Islet of Langerhans (tissue), 1 donor: ENCODE measurements at regions not wholly inside any gene's neighbourhood (a gene's known extent, or its start where the extent isn't known, plus 50 kb on each side); places are given as distances from the start of the nearest gene placed in this dataset.

Source experiments
- FAIRE-seq: peaks from one replicate; lab custom pipeline; 2011; peaks lifted over from hg19 to GRCh38; lab: Jason Lieb, UNC

DNA sequence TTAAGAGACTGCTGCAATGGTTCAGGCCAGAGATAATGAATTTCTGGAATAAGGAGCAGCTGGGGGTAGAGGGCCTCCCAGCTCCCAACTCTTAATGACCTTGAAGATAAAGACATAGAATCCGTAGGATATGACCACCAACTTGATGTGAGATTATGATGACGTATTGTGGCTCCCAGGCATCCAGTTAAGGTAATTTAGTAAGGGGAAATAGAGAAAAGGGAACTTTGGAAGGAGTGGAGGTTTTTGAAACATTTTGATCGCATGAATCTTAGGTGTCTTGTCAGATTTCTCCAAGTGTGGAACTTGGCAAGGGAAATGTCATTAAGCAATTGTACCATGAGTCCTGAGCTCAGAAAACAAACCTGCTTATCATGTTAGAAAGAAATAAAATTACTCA is 277.3 kb upstream of the TANK start:
- FAIRE-seq = no peak

DNA sequence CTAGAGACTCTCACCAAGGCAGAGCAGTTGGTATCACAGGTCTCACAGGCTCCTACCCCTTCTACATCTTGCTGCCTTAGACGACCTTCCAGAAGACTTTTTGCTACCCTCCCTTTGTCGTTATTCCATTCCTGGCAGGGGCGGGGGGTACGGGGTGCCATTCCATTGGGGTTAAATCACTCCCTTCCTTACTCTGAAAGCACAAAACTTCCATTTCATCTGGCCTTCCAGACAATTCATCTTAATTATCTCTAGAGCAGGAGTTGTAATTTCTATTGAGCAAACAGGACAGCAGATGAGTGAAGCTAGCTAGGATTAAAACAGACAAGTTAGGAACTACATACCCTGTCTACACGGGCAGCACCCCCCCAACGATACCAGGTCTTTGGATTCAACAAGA is 276.2 kb upstream of the TANK start:
- no peak for FAIRE-seq

DNA sequence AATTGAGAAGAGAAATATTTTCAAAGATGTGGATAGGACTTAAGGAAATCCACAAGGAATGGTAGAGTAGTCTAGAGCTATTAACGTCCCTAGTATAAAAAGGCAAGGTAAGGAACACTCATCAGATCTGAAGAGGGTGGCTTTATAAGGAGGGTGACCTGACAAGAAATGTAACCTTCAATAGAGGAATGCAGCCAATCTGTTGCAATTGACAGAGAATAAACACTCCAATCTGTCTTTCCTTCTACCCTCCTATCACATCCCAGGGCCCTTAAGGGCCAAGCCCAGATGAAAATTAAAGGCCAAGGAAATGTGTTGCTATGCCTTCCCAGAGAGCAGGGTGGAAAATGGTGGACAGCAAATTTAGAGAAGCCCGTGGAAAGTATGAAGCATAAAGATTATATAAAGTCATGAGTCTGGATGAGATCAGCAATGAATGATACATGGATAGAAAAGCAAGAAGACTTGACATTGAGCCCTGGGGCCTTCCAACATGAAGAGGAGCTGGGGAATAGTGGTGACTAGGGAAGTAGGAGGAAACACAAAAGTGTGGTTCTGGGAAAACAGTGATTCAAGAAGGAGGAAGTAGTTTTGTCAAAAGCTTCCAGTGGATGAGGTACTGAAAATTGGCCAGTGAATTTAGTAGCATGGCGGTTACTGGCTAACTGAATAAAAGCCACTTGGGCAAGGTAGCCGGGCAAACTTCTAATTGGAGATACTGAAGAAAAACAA is 270.6 kb upstream of the TANK start:
- no peak for FAIRE-seq

DNA sequence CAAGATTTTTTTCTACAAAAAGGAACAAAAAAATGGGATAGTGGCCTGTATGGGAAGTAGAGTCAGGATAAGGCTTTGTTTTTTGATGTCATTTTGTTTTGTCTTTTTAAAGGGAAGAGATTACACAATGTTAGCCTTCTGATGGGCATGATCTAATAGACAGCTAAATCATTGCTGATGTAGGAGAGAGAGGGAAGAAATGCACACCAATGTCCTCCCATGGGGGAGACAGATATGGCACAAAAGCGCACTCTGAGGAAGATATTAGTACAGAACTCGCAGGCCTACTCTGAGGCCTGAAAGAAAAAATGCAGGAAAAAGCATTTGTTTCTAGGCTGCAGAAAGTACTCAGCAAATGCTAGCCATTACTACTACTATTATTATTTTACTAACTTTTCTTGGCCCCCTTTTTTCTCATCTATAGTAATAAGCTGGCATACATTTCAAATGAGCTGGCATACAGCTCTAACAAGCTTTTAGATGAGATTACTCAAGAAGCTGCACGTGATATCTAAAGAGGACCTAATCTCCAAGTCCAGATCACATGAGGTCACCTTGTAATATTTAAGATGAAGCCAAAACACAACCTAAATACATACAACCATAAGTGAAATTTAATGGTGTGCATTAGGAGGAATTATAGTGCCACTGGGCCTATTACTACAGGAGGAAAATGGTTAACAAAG is 269.4 kb upstream of the TANK start:
- FAIRE-seq = no peak

DNA sequence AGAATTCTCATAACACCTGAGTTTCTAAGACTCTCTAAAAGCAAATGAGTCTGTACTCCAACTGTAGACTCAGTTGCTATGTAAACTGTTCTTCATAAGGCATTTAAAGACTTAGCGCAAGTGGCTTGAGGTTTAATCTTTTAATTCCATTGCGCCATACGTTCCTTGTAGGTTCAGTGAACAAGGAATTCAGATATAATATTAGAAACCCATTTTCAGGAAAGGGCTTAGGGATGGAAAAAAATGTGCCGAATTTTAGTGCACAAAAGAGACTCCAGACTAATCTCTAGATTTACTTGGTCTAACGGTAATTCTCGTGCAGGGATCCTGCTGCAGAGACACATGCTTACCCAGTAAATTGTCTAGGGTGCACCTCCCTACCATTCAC is 268.9 kb upstream of the TANK start:
- no peak for FAIRE-seq

DNA sequence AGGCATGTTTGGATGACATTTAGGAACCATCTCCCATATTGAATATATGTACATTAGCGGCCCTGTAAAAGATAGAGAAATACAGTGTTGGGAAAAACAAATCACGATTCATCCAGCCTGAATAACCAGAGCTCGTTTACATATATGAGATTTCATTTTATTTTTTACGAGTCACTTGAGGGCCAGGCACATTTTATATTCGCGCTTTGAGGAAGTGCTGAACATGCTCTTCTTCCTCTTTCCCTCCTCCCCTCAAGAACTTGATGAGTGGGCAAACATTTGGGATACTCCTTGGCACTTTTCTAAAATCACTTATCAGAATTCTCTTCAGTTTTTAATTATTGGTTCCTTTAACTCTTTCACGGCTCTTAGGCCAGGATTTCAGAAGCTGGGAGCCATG is 268.0 kb upstream of the TANK start:
- FAIRE-seq = no peak

DNA sequence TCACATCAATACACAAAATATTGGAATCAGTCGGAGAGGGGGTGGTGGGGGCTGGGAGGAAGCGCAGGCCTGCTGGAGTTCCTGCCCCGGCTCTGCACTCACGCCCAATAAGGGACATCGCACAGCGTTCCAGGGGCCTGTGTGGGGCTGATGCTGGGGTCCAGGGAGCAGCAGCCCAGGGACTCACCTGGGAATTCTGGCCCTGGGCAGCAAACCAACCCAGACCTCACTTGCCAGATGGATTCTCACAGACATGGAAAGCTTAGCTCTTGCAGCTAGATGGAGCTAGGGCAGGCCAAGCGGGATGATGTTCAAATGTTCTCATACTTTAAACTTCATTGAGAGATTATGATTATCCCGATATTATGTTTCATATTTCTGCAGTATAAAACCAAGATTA is 266.6 kb upstream of the TANK start:
- FAIRE-seq = no peak

DNA sequence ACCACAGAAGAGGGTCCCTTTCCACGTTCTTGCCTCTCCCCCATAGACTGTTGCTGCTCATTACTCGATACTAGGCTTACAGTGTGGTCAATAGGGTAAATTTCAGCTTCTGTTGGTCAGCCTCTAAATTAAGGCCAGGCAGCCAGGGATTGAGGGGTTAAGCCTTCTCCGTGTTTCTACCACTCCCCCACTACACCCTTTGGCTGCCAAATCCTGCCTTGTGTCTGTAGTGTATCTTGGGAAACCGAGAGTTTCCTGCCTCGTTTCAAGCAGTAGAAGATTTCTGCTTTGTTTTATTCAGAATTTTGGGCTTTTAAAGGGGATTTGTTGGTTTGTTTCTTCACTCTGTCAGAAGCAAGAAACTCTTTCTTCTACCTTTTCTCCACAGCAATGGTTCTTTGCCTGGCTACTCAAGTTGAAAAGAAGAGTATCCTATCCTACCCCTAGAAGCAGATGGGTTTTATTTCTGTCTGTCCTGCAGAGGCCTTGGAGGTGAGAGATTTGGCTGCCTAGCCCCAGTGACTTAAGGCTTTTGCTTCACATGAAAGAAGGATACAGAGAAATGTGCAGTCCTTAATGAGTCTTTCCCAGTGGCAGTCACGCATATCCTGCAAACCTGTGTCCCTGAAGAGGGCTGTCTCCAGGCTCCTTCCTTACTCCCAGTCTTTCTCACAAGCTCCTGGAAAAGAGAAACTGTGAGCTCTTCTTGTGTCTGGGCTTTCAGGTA is 261.5 kb upstream of the TANK start:
- FAIRE-seq = no peak

DNA sequence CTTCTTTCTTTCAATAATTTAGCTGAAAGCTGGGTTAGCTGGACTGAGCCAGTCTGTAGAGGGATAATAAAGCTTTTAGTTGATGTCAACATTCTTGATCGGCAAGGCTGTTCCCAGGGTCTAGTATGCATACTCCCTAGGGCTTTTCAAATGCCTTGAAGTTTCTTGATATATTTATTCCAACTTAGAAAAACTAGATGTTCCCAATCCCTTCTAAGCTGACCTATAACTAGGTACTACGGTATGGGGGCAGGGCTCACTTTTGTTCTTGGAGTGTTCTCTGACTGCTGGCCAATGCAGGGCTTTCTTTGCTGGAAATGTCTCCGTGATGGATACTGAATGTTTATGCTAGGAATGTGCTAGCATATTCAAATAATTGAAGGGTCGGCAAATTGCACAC is 258.6 kb upstream of the TANK start:
- FAIRE-seq = no peak

DNA sequence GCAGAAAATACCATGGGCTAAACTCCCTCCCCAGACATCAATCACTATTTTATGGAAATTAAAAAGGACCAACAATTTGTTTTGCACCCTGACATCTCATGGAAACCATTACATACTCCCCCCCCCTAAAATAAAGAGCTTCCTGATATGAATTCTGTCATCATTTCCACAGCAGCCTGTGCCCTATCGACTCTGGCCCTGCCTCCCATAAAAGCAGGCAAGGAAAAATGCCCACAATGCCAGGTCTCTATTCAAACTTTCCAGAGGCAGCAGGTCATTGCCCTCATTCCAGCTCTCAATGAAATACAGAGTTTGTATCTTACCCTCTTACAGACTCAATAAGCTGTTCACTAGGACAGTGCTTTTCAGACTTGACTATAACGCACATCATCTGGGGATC is 254.4 kb upstream of the TANK start:
- no peak for FAIRE-seq

DNA sequence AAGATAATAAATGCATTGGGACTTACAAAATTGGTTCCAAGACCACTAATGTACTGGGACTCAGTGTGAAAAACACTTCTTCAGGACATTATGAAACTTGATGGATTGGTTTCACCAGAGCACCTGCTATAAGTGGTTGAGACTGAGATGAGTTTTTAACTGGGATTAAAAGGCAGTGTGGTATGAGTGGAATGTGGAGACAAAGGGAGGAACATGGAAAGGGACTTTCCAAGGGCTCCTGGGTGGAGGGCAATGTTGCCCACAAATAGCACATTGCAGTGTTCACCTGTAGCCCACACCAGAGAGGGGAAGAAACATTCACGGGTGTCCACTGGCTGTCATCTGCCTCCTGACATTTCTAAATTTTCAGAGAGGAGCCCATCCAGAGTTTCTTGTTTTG is 253.3 kb upstream of the TANK start:
- no peak for FAIRE-seq

DNA sequence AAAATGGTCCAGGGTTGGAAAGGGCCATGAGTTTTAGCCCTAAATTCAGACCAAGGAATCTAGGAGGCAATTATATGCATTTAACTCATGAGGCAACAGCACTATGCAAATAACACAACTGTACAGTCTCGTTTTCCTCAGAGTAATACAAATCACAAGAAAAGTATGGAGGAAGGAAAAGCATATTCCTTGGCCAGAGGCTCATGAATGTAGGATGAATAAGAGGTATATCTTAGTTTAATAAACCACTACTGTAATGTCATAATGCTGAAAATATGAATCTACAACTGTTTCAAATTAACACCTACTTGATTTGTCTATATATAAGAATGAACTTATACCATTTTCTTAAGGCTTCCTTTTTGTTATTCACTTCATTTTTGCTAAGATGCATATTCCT is 252.5 kb upstream of the TANK start:
- FAIRE-seq = no peak

DNA sequence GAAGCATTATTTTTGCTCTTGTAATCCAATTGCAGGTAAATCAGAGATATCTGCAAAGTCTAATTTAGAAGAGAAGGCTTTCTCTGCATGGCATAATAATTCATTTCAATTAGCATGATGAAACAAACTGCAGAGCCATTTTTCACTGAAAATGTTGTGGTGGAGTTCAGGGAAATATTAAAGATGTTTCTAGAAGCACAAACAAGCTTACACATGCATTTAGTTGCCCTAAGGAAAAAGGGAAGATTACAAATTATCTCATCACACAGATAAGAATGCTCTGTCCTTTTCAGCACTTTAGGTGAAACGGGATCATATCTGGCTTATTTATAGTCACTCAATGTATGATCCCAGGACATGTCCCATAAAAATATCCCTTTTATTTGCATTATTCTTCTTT is 252.1 kb upstream of the TANK start:
- FAIRE-seq = no peak

DNA sequence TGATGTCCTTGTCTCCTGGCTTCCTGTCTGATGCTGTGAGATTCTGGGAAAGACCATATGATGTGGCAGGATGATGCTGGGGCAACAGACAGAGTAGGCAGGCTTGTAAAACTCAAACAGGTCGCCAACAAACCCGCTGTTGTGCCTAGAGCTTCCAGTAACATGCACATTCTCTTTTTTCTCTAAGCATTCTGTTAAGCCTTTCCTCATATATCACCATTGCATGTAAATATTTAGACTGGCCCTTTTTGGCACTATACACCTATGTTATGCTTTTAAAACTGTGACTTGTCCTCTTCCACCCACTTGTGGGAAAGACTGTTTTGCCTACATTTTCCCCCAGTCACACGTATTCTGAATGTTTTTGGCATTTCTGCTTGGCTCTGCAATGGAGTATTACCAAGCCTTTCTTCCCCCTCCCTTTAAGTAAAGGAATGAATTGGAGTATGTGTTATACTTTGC is 250.4 kb upstream of the TANK start:
- FAIRE-seq = no peak

DNA sequence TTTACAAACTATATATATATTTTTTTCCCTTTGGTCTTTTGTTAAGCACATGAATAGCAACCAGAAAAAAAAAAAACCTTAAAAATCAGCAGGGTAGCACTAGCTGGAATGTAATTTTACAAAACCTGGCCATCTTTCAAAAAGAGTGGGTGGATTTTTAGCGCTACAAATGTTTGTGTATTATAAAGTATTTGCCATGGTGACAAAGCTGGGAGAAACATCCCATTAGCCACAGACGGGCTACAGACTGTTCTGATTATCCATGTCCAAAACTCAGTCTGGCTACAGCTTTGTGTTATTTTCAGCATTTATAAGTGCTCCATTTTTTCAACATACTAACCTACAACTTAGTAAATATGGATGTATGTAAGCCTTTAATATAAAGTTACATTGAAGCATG is 249.5 kb upstream of the TANK start:
- no peak for FAIRE-seq

DNA sequence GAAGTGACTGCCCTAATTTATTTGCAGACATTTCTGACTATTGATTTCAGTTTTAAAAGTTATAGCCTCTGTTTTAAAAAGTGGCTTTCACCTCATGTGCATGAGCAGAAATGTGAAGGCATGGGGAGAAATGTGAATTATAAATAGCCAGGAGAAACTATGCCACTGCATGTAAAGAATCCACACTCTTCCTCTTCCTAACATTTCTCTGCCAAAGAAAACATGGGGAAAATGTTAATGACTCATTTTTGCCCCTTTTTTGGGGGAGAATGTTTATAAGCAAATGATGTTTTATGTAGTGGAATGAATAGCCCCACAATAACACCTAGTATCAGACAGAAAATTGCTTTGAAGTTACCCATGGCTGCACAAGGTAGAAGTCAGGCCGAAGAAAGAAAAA is 249.0 kb upstream of the TANK start:
- FAIRE-seq = no peak

DNA sequence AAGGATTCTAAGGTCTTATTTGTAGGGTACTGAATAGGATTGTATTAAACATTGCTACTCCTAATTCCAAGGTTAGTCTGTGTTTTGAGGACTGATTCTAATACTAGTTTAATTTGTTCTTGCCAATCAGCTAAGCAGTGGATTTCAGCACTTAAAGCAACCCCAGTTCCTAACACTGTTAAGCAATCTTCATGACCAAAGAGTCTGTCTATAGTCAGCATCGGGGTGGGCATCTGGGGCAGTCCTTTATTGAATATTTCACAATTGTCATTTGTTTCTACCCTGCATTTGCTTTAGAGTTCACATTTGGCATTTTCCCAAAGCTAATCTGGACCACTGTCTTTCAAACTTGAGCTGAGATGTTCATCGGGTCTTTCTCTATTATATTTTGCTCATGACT is 248.0 kb upstream of the TANK start:
- no peak for FAIRE-seq

DNA sequence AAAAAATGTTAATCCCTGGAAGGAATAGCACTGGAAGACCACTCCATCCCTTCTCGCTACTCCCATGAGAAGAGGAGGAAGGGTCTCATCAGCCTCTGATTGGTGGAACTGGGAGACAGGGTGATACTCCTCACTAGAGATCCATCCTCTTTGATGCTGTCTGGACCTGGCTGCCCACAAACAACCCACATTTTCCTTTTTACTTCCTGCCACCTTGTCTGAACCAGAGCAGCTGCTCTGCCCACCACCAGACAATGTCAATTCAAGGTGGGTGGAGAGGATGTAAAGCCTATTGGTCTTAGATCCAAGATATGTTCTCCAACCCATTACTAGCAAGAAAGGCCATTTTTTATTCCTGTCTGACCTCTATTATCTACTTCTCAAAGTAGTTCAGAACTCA is 246.9 kb upstream of the TANK start:
- no peak for FAIRE-seq

DNA sequence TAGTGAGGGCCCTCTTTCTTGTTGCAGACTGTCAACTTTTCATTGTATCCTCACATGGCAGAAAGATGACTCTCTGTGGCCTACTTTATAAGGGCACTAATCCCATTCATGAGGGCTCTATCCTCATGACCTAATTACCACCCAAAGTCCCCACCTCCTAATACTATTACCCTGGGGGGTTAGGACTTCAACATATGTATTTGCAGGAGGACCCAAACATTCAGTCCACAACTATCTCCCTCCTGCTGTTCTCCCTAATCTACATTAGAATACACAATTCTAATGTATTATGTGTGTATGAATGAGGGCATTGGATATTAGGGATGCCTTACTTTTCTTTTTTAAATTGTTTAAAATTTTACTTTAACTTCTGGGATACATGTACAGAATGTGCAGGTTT is 246.0 kb upstream of the TANK start:
- FAIRE-seq = no peak

DNA sequence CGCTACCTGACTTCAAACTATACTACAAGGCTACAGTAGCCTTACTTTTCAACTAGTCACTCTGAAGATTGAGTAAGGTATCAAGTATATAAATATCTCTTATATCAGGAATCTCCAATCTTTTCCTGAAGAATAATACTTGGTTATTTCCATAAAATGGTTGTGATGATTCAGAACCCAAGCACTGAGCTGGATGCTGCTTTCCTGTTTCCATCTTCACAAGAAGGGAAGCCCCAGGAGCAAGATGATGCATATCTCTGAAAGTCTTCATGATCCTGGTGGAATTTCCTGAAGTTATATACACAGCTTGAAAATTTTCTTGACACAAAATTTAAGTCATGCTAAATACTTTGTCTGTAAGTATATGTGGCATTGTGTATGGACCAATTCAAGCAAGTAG is 243.9 kb upstream of the TANK start:
- no peak for FAIRE-seq

DNA sequence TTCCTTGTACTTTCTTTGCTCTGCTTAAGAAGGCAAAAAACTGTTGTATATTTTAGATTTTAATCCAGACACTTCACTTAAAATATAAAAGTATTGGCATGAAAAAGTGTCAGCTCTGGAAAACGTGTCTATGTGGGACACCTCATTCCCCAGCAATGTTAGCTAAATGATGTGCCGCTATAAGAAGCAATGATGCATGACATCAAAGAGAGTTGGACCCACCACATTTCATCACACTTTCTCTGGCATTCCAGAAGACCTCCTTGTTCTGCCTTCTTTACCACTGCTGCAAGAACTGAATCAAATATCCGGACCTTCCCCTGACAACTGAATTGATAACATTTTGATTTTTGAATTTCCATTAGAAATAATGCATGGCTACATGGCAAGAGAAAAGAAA is 242.4 kb upstream of the TANK start:
- FAIRE-seq = no peak

DNA sequence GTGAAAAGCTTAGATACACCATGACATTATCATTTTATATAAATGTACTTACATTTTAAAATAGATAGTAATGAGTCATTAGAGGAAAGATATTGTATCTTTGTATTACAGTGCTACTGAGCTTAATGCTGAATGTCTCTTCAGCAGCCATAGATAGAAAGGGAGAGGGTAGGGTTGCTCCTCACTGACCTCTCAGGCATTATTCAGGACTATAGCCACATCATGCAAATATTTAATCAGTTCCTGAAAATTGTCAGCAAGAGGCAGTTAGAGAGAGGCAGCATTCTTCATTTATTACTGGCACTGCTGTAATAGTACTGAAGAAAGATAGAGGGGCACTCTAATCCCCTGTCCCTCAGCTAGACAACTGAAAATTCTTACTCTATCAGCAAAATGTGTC is 242.0 kb upstream of the TANK start:
- no peak for FAIRE-seq

DNA sequence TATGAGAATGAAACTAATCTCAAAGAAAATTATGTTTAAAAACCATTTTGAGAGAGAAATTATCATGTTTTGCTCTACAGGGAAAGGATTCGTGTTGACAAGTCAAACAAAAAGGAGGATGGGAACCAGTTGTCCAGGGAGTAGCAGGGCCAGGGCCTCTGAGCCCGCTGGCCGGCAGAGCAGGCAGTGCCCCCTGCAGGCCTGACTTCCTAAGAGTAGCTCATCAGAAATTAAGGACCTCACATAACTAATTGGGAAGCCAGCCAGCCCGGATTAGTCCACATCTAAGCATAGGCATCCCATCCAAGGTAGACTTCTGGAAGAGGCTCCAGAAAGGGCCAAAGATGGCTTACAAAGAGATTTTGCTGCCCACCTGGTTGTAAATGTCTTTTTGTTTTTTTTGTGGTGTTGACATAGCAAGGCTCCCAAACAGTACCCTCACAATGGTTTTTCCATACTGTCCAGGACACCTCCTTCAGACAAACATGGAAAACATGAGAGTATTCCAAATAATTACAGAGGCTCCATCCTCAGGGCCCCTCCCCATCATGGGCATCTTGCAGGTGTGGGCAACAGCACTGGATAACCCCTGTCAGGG is 241.2 kb upstream of the TANK start:
- no peak for FAIRE-seq
